GM23338 (cell line): ENCODE measurements at regions not wholly inside any gene's neighbourhood (a gene's known extent, or its start where the extent isn't known, plus 50 kb on each side); places are given as distances from the start of the nearest gene placed in this dataset.
"Not testable (repeated sequence)": the region's sequence is repeated elsewhere in the genome, so short reads cannot be mapped to it uniquely, and the experiment has no call there.

Experiments
- CREB1 ChIP-seq: fragments of 250-450 bp; sonication (Bioruptor Pico); IDR thresholded peaks from 2 replicates; pipeline ENCODE4 v1.5.0; 2020; ENCODE audit warnings: low read depth, mild to moderate bottlenecking, moderate library complexity
- EZH2 ChIP-seq: fragments of 200-600 bp; sonication (generic); IDR thresholded peaks from one replicate; pipeline ENCODE4 v1.8.0; 2017; ENCODE audit warnings: antibody characterized with exemption, mild to moderate bottlenecking, low read depth; ENCODE audit not compliant: unreplicated experiment
- EZH2phosphoT487 ChIP-seq: fragments of 200-600 bp; sonication (generic); IDR thresholded peaks from one replicate; pipeline ENCODE4 v1.8.1; 2018; ENCODE audit warnings: antibody characterized with exemption; ENCODE audit not compliant: unreplicated experiment
- JUNB ChIP-seq: IDR thresholded peaks from one replicate; pipeline ENCODE4 v1.6.1; 2016; ENCODE audit warnings: antibody characterized with exemption; ENCODE audit not compliant: unreplicated experiment
- POLR2AphosphoS5 ChIP-seq: IDR thresholded peaks from 2 replicates; pipeline ENCODE4 v1.6.1; 2016; ENCODE audit warnings: antibody characterized with exemption, low read depth
- ZNF114 ChIP-seq: fragments of 250-450 bp; sonication (Bioruptor Pico); IDR thresholded peaks from 2 replicates; pipeline ENCODE4 v1.5.0; 2020; ENCODE audit warnings: mild to moderate bottlenecking, moderate library complexity
- TF ChIP-seq, protein P1 (sequence below), 2 experiments: fragments of 200-600 bp in 1 of 2; sonication (generic) in 1 of 2; conservative IDR thresholded peaks; 2 replicates each; pipeline versions ENCODE4 v1.5.1 to v1.6.1; 2016 to 2017; ENCODE audit warnings: antibody characterized with exemption in 2 of 2, low read depth in 2 of 2, mild to moderate bottlenecking in 2 of 2, moderate library complexity in 1 of 2
- TF ChIP-seq, protein P2 (sequence below): IDR thresholded peaks from one replicate; pipeline ENCODE4 v1.6.1; 2018; ENCODE audit warnings: antibody characterized with exemption; ENCODE audit not compliant: unreplicated experiment

DNA sequence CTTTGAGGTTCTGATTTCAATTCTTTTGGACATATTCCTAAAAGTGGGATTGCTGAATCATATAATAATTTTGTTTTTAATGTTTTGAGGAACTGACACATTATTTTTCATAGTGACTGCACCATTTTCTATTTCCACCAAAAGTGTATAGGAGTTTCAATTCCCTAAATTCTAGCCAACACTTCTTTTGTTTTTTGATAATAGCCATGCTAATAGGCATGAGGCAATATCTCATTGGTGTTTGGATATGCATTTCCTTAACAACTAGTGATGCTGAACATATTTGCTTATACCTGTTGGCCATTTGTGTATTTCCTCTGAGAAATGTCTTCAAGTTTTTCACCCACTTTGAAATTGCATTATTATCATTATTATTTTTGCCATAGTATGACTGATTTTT is 186.4 kb upstream of the POTEB3 start:
- TF ChIP-seq, protein P1, sequence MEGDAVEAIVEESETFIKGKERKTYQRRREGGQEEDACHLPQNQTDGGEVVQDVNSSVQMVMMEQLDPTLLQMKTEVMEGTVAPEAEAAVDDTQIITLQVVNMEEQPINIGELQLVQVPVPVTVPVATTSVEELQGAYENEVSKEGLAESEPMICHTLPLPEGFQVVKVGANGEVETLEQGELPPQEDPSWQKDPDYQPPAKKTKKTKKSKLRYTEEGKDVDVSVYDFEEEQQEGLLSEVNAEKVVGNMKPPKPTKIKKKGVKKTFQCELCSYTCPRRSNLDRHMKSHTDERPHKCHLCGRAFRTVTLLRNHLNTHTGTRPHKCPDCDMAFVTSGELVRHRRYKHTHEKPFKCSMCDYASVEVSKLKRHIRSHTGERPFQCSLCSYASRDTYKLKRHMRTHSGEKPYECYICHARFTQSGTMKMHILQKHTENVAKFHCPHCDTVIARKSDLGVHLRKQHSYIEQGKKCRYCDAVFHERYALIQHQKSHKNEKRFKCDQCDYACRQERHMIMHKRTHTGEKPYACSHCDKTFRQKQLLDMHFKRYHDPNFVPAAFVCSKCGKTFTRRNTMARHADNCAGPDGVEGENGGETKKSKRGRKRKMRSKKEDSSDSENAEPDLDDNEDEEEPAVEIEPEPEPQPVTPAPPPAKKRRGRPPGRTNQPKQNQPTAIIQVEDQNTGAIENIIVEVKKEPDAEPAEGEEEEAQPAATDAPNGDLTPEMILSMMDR (conservative IDR thresholded peaks at IDR 0.05; ENCODE audit: low read depth in 2 of 2): not testable (repeated sequence)
- not testable (repeated sequence) for TF ChIP-seq POLR2AphosphoS5; EZH2; EZH2phosphoT487; JUNB; CREB1 (CRISPR knock-in tag); ZNF114 (CRISPR knock-in tag)
- TF ChIP-seq, protein P2, sequence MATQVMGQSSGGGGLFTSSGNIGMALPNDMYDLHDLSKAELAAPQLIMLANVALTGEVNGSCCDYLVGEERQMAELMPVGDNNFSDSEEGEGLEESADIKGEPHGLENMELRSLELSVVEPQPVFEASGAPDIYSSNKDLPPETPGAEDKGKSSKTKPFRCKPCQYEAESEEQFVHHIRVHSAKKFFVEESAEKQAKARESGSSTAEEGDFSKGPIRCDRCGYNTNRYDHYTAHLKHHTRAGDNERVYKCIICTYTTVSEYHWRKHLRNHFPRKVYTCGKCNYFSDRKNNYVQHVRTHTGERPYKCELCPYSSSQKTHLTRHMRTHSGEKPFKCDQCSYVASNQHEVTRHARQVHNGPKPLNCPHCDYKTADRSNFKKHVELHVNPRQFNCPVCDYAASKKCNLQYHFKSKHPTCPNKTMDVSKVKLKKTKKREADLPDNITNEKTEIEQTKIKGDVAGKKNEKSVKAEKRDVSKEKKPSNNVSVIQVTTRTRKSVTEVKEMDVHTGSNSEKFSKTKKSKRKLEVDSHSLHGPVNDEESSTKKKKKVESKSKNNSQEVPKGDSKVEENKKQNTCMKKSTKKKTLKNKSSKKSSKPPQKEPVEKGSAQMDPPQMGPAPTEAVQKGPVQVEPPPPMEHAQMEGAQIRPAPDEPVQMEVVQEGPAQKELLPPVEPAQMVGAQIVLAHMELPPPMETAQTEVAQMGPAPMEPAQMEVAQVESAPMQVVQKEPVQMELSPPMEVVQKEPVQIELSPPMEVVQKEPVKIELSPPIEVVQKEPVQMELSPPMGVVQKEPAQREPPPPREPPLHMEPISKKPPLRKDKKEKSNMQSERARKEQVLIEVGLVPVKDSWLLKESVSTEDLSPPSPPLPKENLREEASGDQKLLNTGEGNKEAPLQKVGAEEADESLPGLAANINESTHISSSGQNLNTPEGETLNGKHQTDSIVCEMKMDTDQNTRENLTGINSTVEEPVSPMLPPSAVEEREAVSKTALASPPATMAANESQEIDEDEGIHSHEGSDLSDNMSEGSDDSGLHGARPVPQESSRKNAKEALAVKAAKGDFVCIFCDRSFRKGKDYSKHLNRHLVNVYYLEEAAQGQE: not testable (repeated sequence)
